HepG2 (cell line): ENCODE measurements at regions not wholly inside any gene's neighbourhood (a gene's known extent, or its start where the extent isn't known, plus 50 kb on each side); places are given as distances from the start of the nearest gene placed in this dataset.
A peak's percentile ranks its signal among the peaks of the same experiment; 100 is the strongest.
"Not testable (repeated sequence)": the region's sequence is repeated elsewhere in the genome, so short reads cannot be mapped to it uniquely, and the experiment has no call there.

Source experiments
- ATAC-seq: fragments of 200-7000 bp; cut with Tn5 transposase; 3 replicates; pipeline ENCODE4 v1.9.1; 2020; ENCODE audit warnings: mild to moderate bottlenecking, moderate library complexity
- BruUV-seq: library from RNA; stranded (reverse); fragments of 400-500 nt; replicated peaks from 2 replicates; lab custom pipeline; 2021; lab: Mats Ljungman, UMichigan
- CTCF ChIA-PET: fragments of 300-600 bp; formaldehyde crosslinking; extraction: SDS; loops from one replicate; lab custom pipeline; 2021; ENCODE audit warnings: low total read pairs, inconsistent platforms, low intra/inter-chr PET ratio; lab: Yijun Ruan, JAX
- POLR2A ChIA-PET: fragments of 350-600 bp; sonication (Branson Sonifier 250); formaldehyde crosslinking; loops from one replicate; lab custom pipeline; 2020; ENCODE audit warnings: antibody characterized with exemption, inconsistent platforms; lab: Yijun Ruan, JAX
- DNase-seq: peaks from one replicate; pipeline ENCODE4 v3.0.0-alpha.2; 2015; ENCODE audit warnings: low spot score
- FAIRE-seq: peaks from 3 replicates; lab custom pipeline; 2011; peaks lifted over from hg19 to GRCh38; lab: Jason Lieb, UNC
- H2AFZ ChIP-seq: one replicate; pipeline ENCODE4 v1.6.1; 2011; ENCODE audit warnings: low read length, inconsistent platforms
- H3K27ac ChIP-seq: fragments of 300-600 bp; 3 replicates; pipeline ENCODE4 v1.8.0; 2011; ENCODE audit warnings: mixed run types, mild to moderate bottlenecking, mixed read lengths, low read length, inconsistent platforms; ENCODE audit not compliant: insufficient read depth; ENCODE audit errors: extremely low read length
- H3K27me3 ChIP-seq, 2 experiments: fragments of 200-600 bp in 1 of 2; 2 replicates in 1 of 2; 3 replicates in 1 of 2; pipeline versions ENCODE4 v1.6.0 to v1.8.0; 2011; ENCODE audit warnings: low read length in 2 of 2, mild to moderate bottlenecking in 2 of 2, moderate library complexity in 2 of 2, inconsistent platforms in 1 of 2; ENCODE audit not compliant: insufficient read depth in 2 of 2, control insufficient read depth in 1 of 2
- H3K36me3 ChIP-seq, 2 experiments: fragments of 200-600 bp in 1 of 2; replicated peaks in 1 of 2; 2 replicates in 1 of 2; 3 replicates in 1 of 2; pipeline versions ENCODE4 v1.5.1 to v1.8.0; 2011; ENCODE audit warnings: low read length in 2 of 2, inconsistent platforms in 1 of 2; ENCODE audit not compliant: insufficient read depth in 2 of 2, control insufficient read depth in 1 of 2
- H3K4me1 ChIP-seq: 2 replicates; pipeline ENCODE4 v1.5.1; 2012; ENCODE audit warnings: low read length, inconsistent platforms; ENCODE audit not compliant: insufficient read depth
- H3K4me2 ChIP-seq: 2 replicates; pipeline ENCODE4 v1.6.0; 2011; ENCODE audit warnings: low read depth, low read length, inconsistent platforms
- H3K4me3 ChIP-seq, 3 experiments: fragments of 200-600 bp in 1 of 3; sonication (generic), shearing (Covaris generic) in 1 of 3; replicated peaks in 1 of 3; 2 replicates each; pipeline ENCODE4 v1.5.1; 2011 to 2016; ENCODE audit warnings: low read length in 3 of 3, inconsistent platforms in 2 of 3, low read depth in 2 of 3, mild to moderate bottlenecking in 2 of 3, control low read depth in 1 of 3, mixed read lengths in 1 of 3; ENCODE audit not compliant: insufficient read depth in 1 of 3
- H3K79me2 ChIP-seq: one replicate; pipeline ENCODE4 v1.6.1; 2011; ENCODE audit warnings: low read length, inconsistent platforms; ENCODE audit not compliant: insufficient read depth
- H3K9ac ChIP-seq: 2 replicates; pipeline ENCODE4 v1.6.0; 2011; ENCODE audit warnings: mild to moderate bottlenecking, low read depth, low read length, inconsistent platforms; ENCODE audit not compliant: insufficient read depth
- H3K9me3 ChIP-seq: 2 replicates; pipeline ENCODE4 v1.5.1; 2012; ENCODE audit warnings: mild to moderate bottlenecking, low read length
- H4K20me1 ChIP-seq: 2 replicates; pipeline ENCODE4 v1.6.0; 2011; ENCODE audit warnings: inconsistent platforms, mild to moderate bottlenecking, low read length, moderate library complexity; ENCODE audit not compliant: insufficient read depth
- FOSL2 ChIP-seq: sonication (generic); formaldehyde crosslinking; IDR thresholded peaks from 2 replicates; pipeline ENCODE4 v1.4.0; 2020; ENCODE audit warnings: missing genetic modification reagents
- SOX5 ChIP-seq: IDR thresholded peaks from 2 replicates; pipeline ENCODE4 v1.6.1; 2016; ENCODE audit warnings: borderline replicate concordance
- TEAD3 ChIP-seq: optimal IDR thresholded peaks from 2 replicates; pipeline ENCODE3; 2016; ENCODE audit warnings: borderline replicate concordance
- ZNF768 ChIP-seq: sonication (generic); formaldehyde crosslinking; IDR thresholded peaks from 2 replicates; pipeline ENCODE4 v1.4.0; 2020; ENCODE audit warnings: missing genetic modification reagents
- WGBS: methylation state at CpG from one replicate; pipeline ENCODE4 v1.1.6; 2017; ENCODE audit warnings: low lambda C conversion rate; 5-methylcytosine and 5-hydroxymethylcytosine counted together
- in situ Hi-C: cut with HindIII; loops from 2 replicates; pipeline ENCODE4 v1.10.0; 2017; ENCODE audit warnings: low pct_unique_long_range_greater_than_20kb; ENCODE audit not compliant: extremely low pct_ligation_motif_present
- intact Hi-C: fragments of 100-400 bp; cut with micrococcal nuclease; formaldehyde crosslinking; loops from one replicate; pipeline ENCODE4 v1.10.0; 2022; ENCODE audit not compliant: unreplicated experiment

- peak; percentile 44; the same call in 1 of the 2 replicates for TF ChIP-seq SOX5 (CRISPR knock-in tag)
- TF ChIP-seq, all 625 proteins: peak for 32; not testable (repeated sequence) for 593
These were observed 375.5 kb downstream of the BCL2L11 start (continued) for GRCh38 chr2:111496176-111496575.

GRCh38 chr2:111496860-111497259 is 376.1 kb downstream of the BCL2L11 start:
- H3K27me3 ChIP-seq, DNase-seq, POLR2A ChIA-PET, ATAC-seq, H4K20me1 ChIP-seq, FAIRE-seq, H3K9me3 ChIP-seq, intact Hi-C loops, H3K27ac ChIP-seq, H3K36me3 ChIP-seq, H2AFZ ChIP-seq, CTCF ChIA-PET, H3K9ac ChIP-seq, H3K4me3 ChIP-seq, BruUV-seq: not testable (repeated sequence)
- H3K4me2 ChIP-seq: peak overlapping the region; percentile 24; the same call in 1 of the 2 replicates
- H3K4me1 ChIP-seq: peaks cover 31% of the 10 kb centered on the region
- peaks cover 14% of the 10 kb centered on the region for H3K79me2 ChIP-seq
- in situ Hi-C loops: loop anchor here (25.0 kb wide), 1 partner anchor 165 kb away; no protein-coding TSS in a partner anchor
- 93% methylated on average over 5 of the region's 5 CpGs for WGBS

GRCh38 chr2:111497270-111497669 is 376.6 kb downstream of the BCL2L11 start:
- H3K27ac ChIP-seq, CTCF ChIA-PET, ATAC-seq, H3K27me3 ChIP-seq, intact Hi-C loops, H3K9me3 ChIP-seq, BruUV-seq, H3K9ac ChIP-seq, H2AFZ ChIP-seq, POLR2A ChIA-PET, FAIRE-seq, H4K20me1 ChIP-seq, H3K36me3 ChIP-seq, H3K4me3 ChIP-seq: not testable (repeated sequence)
- in situ Hi-C loops: loop anchor here (25.0 kb wide), 1 partner anchor 165 kb away; no protein-coding TSS in a partner anchor
- H3K4me2 ChIP-seq: peak overlapping the region; percentile 24
- DNase-seq: peak; percentile 34
- peaks cover 27% of the 10 kb centered on the region for H3K4me1 ChIP-seq
- 64% methylated on average over 2 of the region's 2 CpGs for WGBS
- TF ChIP-seq FOSL2 (CRISPR knock-in tag) (0 out of 2 replicates have a peak, but pooled peaks have one; percentile 10), TEAD3 (CRISPR knock-in tag) (peak; percentile 14), ZNF768 (CRISPR knock-in tag) (peak; percentile 83; the same call in 1 of the 2 replicates)
- peaks cover 11% of the 10 kb centered on the region for H3K79me2 ChIP-seq

- H3K9ac ChIP-seq, H3K79me2 ChIP-seq, H4K20me1 ChIP-seq, DNase-seq, POLR2A ChIA-PET, H2AFZ ChIP-seq, H3K4me3 ChIP-seq, FAIRE-seq, H3K36me3 ChIP-seq, H3K27ac ChIP-seq, CTCF ChIA-PET, H3K27me3 ChIP-seq, ATAC-seq, in situ Hi-C loops, intact Hi-C loops, BruUV-seq, H3K4me2 ChIP-seq, H3K9me3 ChIP-seq: not testable (repeated sequence)
- H3K4me1 ChIP-seq: peaks cover 27% of the 10 kb centered on the region
- WGBS: 88% methylated on average over 2 of the region's 3 CpGs
These were observed 379.9 kb downstream of the BCL2L11 start for GRCh38 chr2:111500536-111501062.
